ENCODE measurements at regions not wholly inside any gene's neighbourhood (a gene's known extent, or its start where the extent isn't known, plus 50 kb on each side); places are given as distances from the start of the nearest gene placed in this dataset.

- intact Hi-C loops (cut with DNase I) = no loop called here
- Histone ChIP-seq H3K4me1 (no peaks in the 10 kb centered on the region), H3K36me3 (no peaks in the 10 kb centered on the region), H3K9me3 (no peaks in the 10 kb centered on the region), H3K27me3 (no peaks in the 10 kb centered on the region), H3K4me3 (no peak overlapping the region), H3K27ac (no peak overlapping the region)
- no peak for DNase-seq (ENCODE audit: extremely low spot score in 2 of 2)
- TF ChIP-seq POLR2AphosphoS5 (IDR thresholded peaks at IDR 0.05; ENCODE audit: insufficient read depth in 1 of 2, low read depth in 1 of 2) = no peak
- no peak for TF ChIP-seq CTCF (IDR thresholded peaks at IDR 0.05)
- no peak for TF ChIP-seq POLR2A (IDR thresholded peaks at IDR 0.05)
Observed at GRCh38 chr18:60235164-60235563, 137.4 kb downstream of the MC4R start.

GRCh38 chr18:60232541-60232940, 140.0 kb downstream of the MC4R start:
- intact Hi-C loops (cut with DNase I) = no loop called here
- Histone ChIP-seq H3K4me3 (no peak overlapping the region), H3K9me3 (no peaks in the 10 kb centered on the region), H3K36me3 (no peaks in the 10 kb centered on the region), H3K27me3 (no peaks in the 10 kb centered on the region), H3K4me1 (no peaks in the 10 kb centered on the region), H3K27ac (no peak overlapping the region)
- DNase-seq (ENCODE audit: extremely low spot score in 2 of 2) = no peak
- no peak for TF ChIP-seq CTCF (IDR thresholded peaks at IDR 0.05)
- TF ChIP-seq POLR2A (IDR thresholded peaks at IDR 0.05) = no peak
- no peak for TF ChIP-seq POLR2AphosphoS5 (IDR thresholded peaks at IDR 0.05; ENCODE audit: insufficient read depth in 1 of 2, low read depth in 1 of 2)

GRCh38 chr18:60228609-60229595, 143.7 kb downstream of the MC4R start:
- no peak overlapping the region for H3K27ac ChIP-seq

GRCh38 chr18:60215432-60215831, 157.1 kb downstream of the MC4R start:
- H3K27me3 ChIP-seq = no peaks in the 10 kb centered on the region
- DNase-seq (ENCODE audit: extremely low spot score in 2 of 2) = no peak
- no peak overlapping the region for H3K27ac ChIP-seq
- no peaks in the 10 kb centered on the region for H3K9me3 ChIP-seq
- H3K4me1 ChIP-seq = no peaks in the 10 kb centered on the region
- TF ChIP-seq POLR2A (IDR thresholded peaks at IDR 0.05) (no peak), CTCF (IDR thresholded peaks at IDR 0.05) (no peak), POLR2AphosphoS5 (IDR thresholded peaks at IDR 0.05; ENCODE audit: insufficient read depth in 1 of 2, low read depth in 1 of 2) (no peak)
- H3K36me3 ChIP-seq = no peaks in the 10 kb centered on the region
- intact Hi-C loops (cut with DNase I) = no loop called here
- H3K4me3 ChIP-seq = no peak overlapping the region

More at GRCh38 chr18:60228609-60229595, 143.7 kb downstream of the MC4R start:
- H3K27me3 ChIP-seq = no peaks in the 10 kb centered on the region
- intact Hi-C loops (cut with DNase I) = no loop called here
- no peak for TF ChIP-seq CTCF (IDR thresholded peaks at IDR 0.05)
- TF ChIP-seq POLR2AphosphoS5 (IDR thresholded peaks at IDR 0.05; ENCODE audit: insufficient read depth in 1 of 2, low read depth in 1 of 2) = no peak
- TF ChIP-seq POLR2A (IDR thresholded peaks at IDR 0.05) = no peak
- DNase-seq (ENCODE audit: extremely low spot score in 2 of 2) = no peak
- H3K9me3 ChIP-seq = no peaks in the 10 kb centered on the region
- no peak overlapping the region for H3K4me3 ChIP-seq
- no peaks in the 10 kb centered on the region for H3K36me3 ChIP-seq
- no peaks in the 10 kb centered on the region for H3K4me1 ChIP-seq

GRCh38 chr18:60209042-60209441, 163.5 kb downstream of the MC4R start:
- TF ChIP-seq POLR2AphosphoS5 (IDR thresholded peaks at IDR 0.05; ENCODE audit: insufficient read depth in 1 of 2, low read depth in 1 of 2) = no peak
- no peak for TF ChIP-seq CTCF (IDR thresholded peaks at IDR 0.05)
- no peak for TF ChIP-seq POLR2A (IDR thresholded peaks at IDR 0.05)
- H3K4me3 ChIP-seq = no peak overlapping the region
- no peaks in the 10 kb centered on the region for H3K9me3 ChIP-seq
- DNase-seq (ENCODE audit: extremely low spot score in 2 of 2) = no peak
- intact Hi-C loops (cut with DNase I) = no loop called here
- no peak overlapping the region for H3K27ac ChIP-seq
- no peaks in the 10 kb centered on the region for H3K36me3 ChIP-seq
- H3K4me1 ChIP-seq = no peaks in the 10 kb centered on the region
- H3K27me3 ChIP-seq = no peaks in the 10 kb centered on the region

Data from vagina (tissue), 2 donors.